ENCODE measurements at regions not wholly inside any gene's neighbourhood (a gene's known extent, or its start where the extent isn't known, plus 50 kb on each side); places are given as distances from the start of the nearest gene placed in this dataset.

DNA sequence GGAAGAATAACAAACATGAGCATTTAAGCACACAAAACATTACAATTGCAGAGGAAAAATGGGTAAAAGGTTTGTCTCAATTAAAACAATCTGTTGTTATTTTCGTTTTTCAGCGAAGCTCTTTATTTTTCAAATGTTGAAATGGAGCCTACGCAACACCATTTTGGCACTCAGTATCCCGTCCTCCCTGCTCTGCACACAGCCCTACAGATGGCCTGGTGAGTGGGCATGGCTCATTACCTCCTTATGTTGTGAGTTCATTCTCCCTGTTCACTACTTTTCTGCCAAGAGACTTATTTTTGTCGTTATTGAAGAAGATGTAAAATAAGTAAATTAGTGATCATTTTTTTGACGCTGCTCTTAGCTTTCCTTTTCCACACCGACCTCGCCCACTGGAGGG lies 167.8 kb upstream of the CXCL12 start:
- ATAC-seq (ENCODE audit: low read depth in 2 of 2) = no peak
- no peak overlapping the region for H3K4me3 Mint-ChIP-seq

GRCh38 chr10:44557596-44558191 lies 172.8 kb upstream of the CXCL12 start:
- Mint-ChIP-seq H3K4me1 (no peaks in the 10 kb centered on the region), H3K27me3 (peaks cover 0 to 7% (median 0%) of the 10 kb centered on the region in 3 donors), H3K27ac (no peak overlapping the region), H3K36me3 (no peaks in the 10 kb centered on the region), H3K4me3 (no peak overlapping the region), H3K9me3 (no peaks in the 10 kb centered on the region)
- no peak for ATAC-seq (ENCODE audit: low read depth in 2 of 2)
- no peak for DNase-seq

More for the DNA sequence above, 167.8 kb upstream of the CXCL12 start:
- no peak overlapping the region for H3K27ac Mint-ChIP-seq
- H3K9me3 Mint-ChIP-seq = peaks cover 4 to 34% (median 15%) of the 10 kb centered on the region in 7 donors
- peaks cover 0 to 5% of the 10 kb centered on the region in 2 donors for H3K36me3 Mint-ChIP-seq
- H3K4me1 Mint-ChIP-seq = no peaks in the 10 kb centered on the region
- no peak for DNase-seq
- H3K27me3 Mint-ChIP-seq = peaks cover 0 to 9% (median 5%) of the 10 kb centered on the region in 3 donors

DNA sequence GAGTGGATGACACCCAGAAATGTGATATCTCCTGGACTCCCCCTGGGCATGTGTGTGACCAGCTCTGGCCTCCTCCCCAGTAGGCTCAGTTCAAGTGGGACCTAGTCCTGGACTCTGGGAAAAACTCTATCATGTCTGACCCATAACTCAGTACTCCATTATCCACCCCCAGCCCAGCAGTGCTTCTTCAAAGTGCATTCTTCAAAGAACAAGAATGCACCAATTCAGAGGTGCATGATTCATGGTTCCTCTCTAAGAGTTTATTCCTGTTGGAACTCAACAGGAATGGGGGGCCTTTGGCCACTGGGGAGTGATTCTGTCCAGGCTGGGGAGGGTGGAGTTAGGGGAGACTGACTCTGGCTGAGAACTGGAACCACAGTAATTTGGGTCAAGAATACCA lies 173.6 kb upstream of the CXCL12 start:
- Mint-ChIP-seq H3K27me3 (peaks cover 0 to 7% (median 0%) of the 10 kb centered on the region in 3 donors), H3K27ac (no peak overlapping the region), H3K36me3 (no peaks in the 10 kb centered on the region)

GRCh38 chr10:44564361-44564760 lies 179.5 kb upstream of the CXCL12 start:
- no peak overlapping the region for H3K4me3 Mint-ChIP-seq
- DNase-seq = no peak
- H3K9me3 Mint-ChIP-seq = no peaks in the 10 kb centered on the region
- H3K4me1 Mint-ChIP-seq = no peaks in the 10 kb centered on the region
- no peak overlapping the region for H3K27ac Mint-ChIP-seq
- peaks cover 0 to 7% (median 0%) of the 10 kb centered on the region in 3 donors for H3K27me3 Mint-ChIP-seq
- no peaks in the 10 kb centered on the region for H3K36me3 Mint-ChIP-seq
- no peak for ATAC-seq (ENCODE audit: low read depth in 2 of 2)

More for the DNA sequence above, 173.6 kb upstream of the CXCL12 start:
- Mint-ChIP-seq H3K9me3 (no peaks in the 10 kb centered on the region), H3K4me3 (no peak overlapping the region), H3K4me1 (no peaks in the 10 kb centered on the region)
- ATAC-seq (ENCODE audit: low read depth in 2 of 2) (no peak), DNase-seq (no peak)

GRCh38 chr10:44564790-44565189 lies 179.9 kb upstream of the CXCL12 start:
- Mint-ChIP-seq H3K4me3 (no peak overlapping the region), H3K9me3 (no peaks in the 10 kb centered on the region), H3K4me1 (no peaks in the 10 kb centered on the region), H3K36me3 (no peaks in the 10 kb centered on the region), H3K27ac (no peak overlapping the region), H3K27me3 (peaks cover 0 to 7% (median 0%) of the 10 kb centered on the region in 3 donors)
- DNase-seq = no peak
- ATAC-seq (ENCODE audit: low read depth in 2 of 2) = no peak

- H3K27ac Mint-ChIP-seq = no peak overlapping the region
- H3K4me3 Mint-ChIP-seq = no peak overlapping the region
- H3K27me3 Mint-ChIP-seq = no peaks in the 10 kb centered on the region
- no peaks in the 10 kb centered on the region for H3K36me3 Mint-ChIP-seq
- no peak for DNase-seq
- no peaks in the 10 kb centered on the region for H3K4me1 Mint-ChIP-seq
- no peak for ATAC-seq (ENCODE audit: low read depth in 2 of 2)
- peaks cover 0 to 2% (median 0%) of the 10 kb centered on the region in 7 donors for H3K9me3 Mint-ChIP-seq
Measured at GRCh38 chr10:44566786-44567185, 181.9 kb upstream of the CXCL12 start.

- Mint-ChIP-seq H3K27me3 (peaks cover 0 to under 1% (median 0%) of the 10 kb centered on the region in 3 donors), H3K9me3 (peaks cover 0 to 4% (median 0%) of the 10 kb centered on the region in 7 donors), H3K4me3 (no peak overlapping the region), H3K4me1 (no peaks in the 10 kb centered on the region), H3K27ac (no peak overlapping the region), H3K36me3 (no peaks in the 10 kb centered on the region)
- DNase-seq = no peak
- ATAC-seq (ENCODE audit: low read depth in 2 of 2) = no peak
Measured at GRCh38 chr10:44567471-44567870, 182.6 kb upstream of the CXCL12 start.

DNA sequence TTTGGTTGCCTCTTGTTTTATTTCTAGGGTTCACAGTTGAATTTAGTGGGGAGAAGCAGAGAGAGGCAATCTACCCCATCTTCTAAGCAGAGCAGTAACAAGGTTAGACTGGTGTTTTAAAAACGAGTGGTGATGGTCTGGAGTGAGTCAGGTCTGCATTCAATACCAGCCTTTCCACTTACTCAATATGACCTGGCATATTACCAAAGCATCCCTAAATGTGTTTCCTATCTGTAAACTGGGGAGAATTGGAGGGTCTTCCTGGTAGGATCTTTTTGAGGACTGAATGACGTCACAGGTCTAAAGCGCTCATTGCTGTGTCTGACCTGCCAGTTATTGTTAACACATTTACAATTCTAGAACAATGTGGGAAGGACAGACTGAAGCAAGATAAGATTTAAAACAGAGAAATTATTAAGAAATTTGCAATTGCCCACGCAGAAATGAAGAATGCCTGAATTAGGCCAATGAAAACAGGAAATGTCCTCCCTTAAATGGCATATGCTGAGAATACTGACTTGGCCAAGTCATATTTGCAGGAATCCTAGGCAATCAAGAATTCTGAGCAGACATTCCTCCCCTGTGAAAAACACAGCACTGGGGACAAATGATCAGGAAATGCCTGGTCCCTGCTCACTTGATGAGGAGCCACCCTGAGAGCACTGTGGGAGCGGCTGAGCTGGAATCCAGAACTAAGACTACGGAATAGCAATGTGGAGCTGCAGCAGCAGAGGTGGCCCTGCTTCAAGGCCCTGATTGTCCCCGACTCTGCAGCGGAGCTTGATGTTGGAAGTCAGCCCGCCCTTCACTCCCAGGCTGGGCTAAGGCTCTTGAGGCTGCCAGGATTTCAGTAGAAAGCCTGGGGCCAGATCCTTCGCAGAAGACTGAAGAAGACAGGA lies 184.5 kb upstream of the CXCL12 start:
- no peaks in the 10 kb centered on the region for H3K4me1 Mint-ChIP-seq
- no peaks in the 10 kb centered on the region for H3K36me3 Mint-ChIP-seq
- no peak for ATAC-seq (ENCODE audit: low read depth in 2 of 2)
- H3K4me3 Mint-ChIP-seq = no peak overlapping the region
- DNase-seq = no peak
- H3K27ac Mint-ChIP-seq = no peak overlapping the region
- peaks cover 0 to 4% (median 2%) of the 10 kb centered on the region in 7 donors for H3K9me3 Mint-ChIP-seq
- H3K27me3 Mint-ChIP-seq = peaks cover 0 to 3% (median 0%) of the 10 kb centered on the region in 3 donors

DNA sequence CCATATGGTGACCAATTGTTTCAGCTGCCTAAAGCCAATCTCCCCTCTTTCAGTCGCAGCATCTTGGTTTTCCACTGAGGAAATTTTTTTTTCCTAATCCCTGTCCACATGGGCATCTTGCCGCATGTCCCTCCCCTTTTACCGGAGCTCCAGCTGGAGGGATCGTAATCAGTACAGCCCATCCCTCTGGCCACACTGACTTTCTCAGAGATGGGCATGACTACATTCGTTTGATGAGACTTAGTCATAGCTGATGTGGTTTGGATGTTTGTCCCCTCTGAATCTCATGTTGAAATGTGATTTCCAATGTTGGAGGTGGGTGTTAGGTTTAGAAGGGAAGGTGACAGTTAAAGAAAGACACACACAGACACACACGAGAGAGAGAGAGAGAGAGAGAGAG lies 186.8 kb upstream of the CXCL12 start:
- Mint-ChIP-seq H3K9me3 (peaks cover 0 to 4% (median 2%) of the 10 kb centered on the region in 7 donors), H3K4me3 (no peak overlapping the region), H3K4me1 (no peaks in the 10 kb centered on the region), H3K27ac (no peak overlapping the region), H3K36me3 (no peaks in the 10 kb centered on the region), H3K27me3 (peaks cover 0 to 3% (median 0%) of the 10 kb centered on the region in 3 donors)
- no peak for DNase-seq
- ATAC-seq (ENCODE audit: low read depth in 2 of 2) = no peak

GRCh38 chr10:44572146-44572545 lies 187.2 kb upstream of the CXCL12 start:
- DNase-seq = no peak

DNA sequence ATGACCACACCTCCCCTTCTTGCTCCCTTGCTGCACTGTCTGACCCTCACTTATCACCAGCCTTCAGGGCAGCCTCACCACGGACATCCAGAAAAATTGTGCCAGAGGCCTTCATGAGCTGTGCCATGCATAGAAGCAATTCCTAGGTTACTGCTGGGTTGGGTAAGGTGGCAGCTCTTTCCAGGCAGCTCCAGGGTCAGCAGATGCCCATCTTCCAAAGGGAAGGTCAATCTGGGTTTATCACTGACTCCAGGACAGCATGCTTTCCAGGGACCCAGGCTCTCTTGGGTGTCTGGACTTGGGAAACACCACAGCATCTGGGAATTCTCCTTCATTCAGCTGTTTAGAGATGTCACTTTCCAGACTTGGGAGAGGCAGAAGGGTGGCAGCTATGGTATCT lies 188.9 kb upstream of the CXCL12 start:
- Mint-ChIP-seq H3K36me3 (no peaks in the 10 kb centered on the region), H3K4me3 (no peak overlapping the region), H3K4me1 (no peaks in the 10 kb centered on the region), H3K27me3 (peaks cover 0 to 3% (median 0%) of the 10 kb centered on the region in 3 donors), H3K9me3 (peaks cover 0 to 4% (median 2%) of the 10 kb centered on the region in 7 donors), H3K27ac (no peak overlapping the region)
- ATAC-seq (ENCODE audit: low read depth in 2 of 2) = no peak
- DNase-seq = no peak

More at GRCh38 chr10:44572146-44572545, 187.2 kb upstream of the CXCL12 start:
- no peak for ATAC-seq (ENCODE audit: low read depth in 2 of 2)
- H3K4me1 Mint-ChIP-seq = no peaks in the 10 kb centered on the region
- no peaks in the 10 kb centered on the region for H3K36me3 Mint-ChIP-seq
- no peak overlapping the region for H3K27ac Mint-ChIP-seq
- H3K4me3 Mint-ChIP-seq = no peak overlapping the region
- peaks cover 0 to 3% (median 0%) of the 10 kb centered on the region in 3 donors for H3K27me3 Mint-ChIP-seq
- peaks cover 0 to 4% (median 2%) of the 10 kb centered on the region in 7 donors for H3K9me3 Mint-ChIP-seq

GRCh38 chr10:44574596-44575480 lies 189.9 kb upstream of the CXCL12 start:
- H3K27me3 Mint-ChIP-seq = peaks cover 0 to 3% (median 0%) of the 10 kb centered on the region in 3 donors
- H3K36me3 Mint-ChIP-seq = no peaks in the 10 kb centered on the region
- H3K4me1 Mint-ChIP-seq = no peaks in the 10 kb centered on the region
- no peak for DNase-seq
- peaks cover 0 to 6% (median 4%) of the 10 kb centered on the region in 7 donors for H3K9me3 Mint-ChIP-seq
- H3K27ac Mint-ChIP-seq = no peak overlapping the region
- no peak for ATAC-seq (ENCODE audit: low read depth in 2 of 2)
- H3K4me3 Mint-ChIP-seq = no peak overlapping the region

Data from naive B cell (primary cell).